Pancreas (tissue), 10 donors: ENCODE measurements at regions not wholly inside any gene's neighbourhood (a gene's known extent, or its start where the extent isn't known, plus 50 kb on each side); places are given as distances from the start of the nearest gene placed in this dataset.

Experiments used
- ATAC-seq, 4 donors: fragments of 200-7000 bp; cut with Tn5 transposase; one replicate each; pipeline versions ENCODE4 v1.8.0 to v1.9.1; 2020; ENCODE audit warnings: mild to moderate bottlenecking in 4 of 4, moderate library complexity in 4 of 4
- DNase-seq, 6 donors: peaks; one replicate each; pipeline ENCODE4 v3.0.0-alpha.2; 2020
- FAIRE-seq: peaks from 2 replicates; lab custom pipeline; 2012; peaks lifted over from hg19 to GRCh38; lab: Jason Lieb, UNC
- H3K27ac ChIP-seq, 4 donors: fragments of 200-600 bp; sonication (generic); 1 replicate in 3 of 4; 2 replicates in 1 of 4; pipeline versions ENCODE4 v1.5.0 to v1.8.0; 2020
- H3K27me3 ChIP-seq, 4 donors: fragments of 200-600 bp; one replicate each; pipeline ENCODE4 v1.8.0; 2021
- H3K36me3 ChIP-seq, 3 donors: fragments of 200-600 bp; sonication (generic) in 1 of 3; one replicate each; pipeline versions ENCODE4 v1.5.0 to v1.8.0; 2020 to 2021
- H3K4me1 ChIP-seq, 3 donors: fragments of 200-600 bp; one replicate each; pipeline ENCODE4 v1.8.0; 2021
- H3K4me3 ChIP-seq, 4 donors: fragments of 200-600 bp; sonication (generic) in 2 of 4; one replicate each; pipeline versions ENCODE4 v1.5.0 to v1.8.0; 2020 to 2021
- H3K9me3 ChIP-seq, 4 donors: fragments of 200-600 bp; one replicate each; pipeline ENCODE4 v1.8.0; 2021
- WGBS, 2 donors: extraction: QIAGEN DNeasy Blood & Tissue Kit; methylation state at CpG; one replicate each; pipeline ENCODE4 v1.1.7; 2013; 5-methylcytosine and 5-hydroxymethylcytosine counted together
- intact Hi-C, 3 donors: fragments of 100-400 bp; cut with DNase I; formaldehyde crosslinking; loops; one replicate each; pipeline versions ENCODE4 v1.11.1 to v1.14.2; 2022
- TF ChIP-seq, protein P1 (sequence below), 4 donors: fragments of 200-600 bp; sonication (generic) in 3 of 4; IDR thresholded peaks; one replicate each; pipeline versions ENCODE4 v1.5.0 to v1.8.0; 2021; ENCODE audit warnings: antibody characterized with exemption in 4 of 4
- donor health status: healthy with polysubstance abuse.
- donor health status: DM: no; HTN: no; CAD: no; lungs with moderate emphysema.
- donor health status: DM: no; HTN: no; CAD: no.
- donor health status: control.
- donor health status: control.
- donor health status: Bipolar disorder and iron deficiency.
- donor health status: DM: yes; HTN: yes; CAD: no.
- donor health status: DM: no; HTN: no; CAD: no.
- donor health status: DM: no; HTN: no; CAD: no.
- donor health status: DM: yes; HTN: yes; CAD: no.

GRCh38 chr10:60728056-60728455 lies 50.2 kb upstream of the CDK1 start:
- Histone ChIP-seq H3K9me3 (no peaks in the 10 kb centered on the region), H3K4me3 (no peak overlapping the region), H3K4me1 (peaks cover 0 to 6% (median 4%) of the 10 kb centered on the region in 3 donors), H3K27ac (no peak overlapping the region), H3K27me3 (no peaks in the 10 kb centered on the region), H3K36me3 (no peaks in the 10 kb centered on the region)
- ATAC-seq, result no peak
- FAIRE-seq, result no peak
- 78 to 86% methylated on average over 5 of the region's 5 CpGs for WGBS, 2 donors
- intact Hi-C loops, result no loop called here
- TF ChIP-seq, protein P1, sequence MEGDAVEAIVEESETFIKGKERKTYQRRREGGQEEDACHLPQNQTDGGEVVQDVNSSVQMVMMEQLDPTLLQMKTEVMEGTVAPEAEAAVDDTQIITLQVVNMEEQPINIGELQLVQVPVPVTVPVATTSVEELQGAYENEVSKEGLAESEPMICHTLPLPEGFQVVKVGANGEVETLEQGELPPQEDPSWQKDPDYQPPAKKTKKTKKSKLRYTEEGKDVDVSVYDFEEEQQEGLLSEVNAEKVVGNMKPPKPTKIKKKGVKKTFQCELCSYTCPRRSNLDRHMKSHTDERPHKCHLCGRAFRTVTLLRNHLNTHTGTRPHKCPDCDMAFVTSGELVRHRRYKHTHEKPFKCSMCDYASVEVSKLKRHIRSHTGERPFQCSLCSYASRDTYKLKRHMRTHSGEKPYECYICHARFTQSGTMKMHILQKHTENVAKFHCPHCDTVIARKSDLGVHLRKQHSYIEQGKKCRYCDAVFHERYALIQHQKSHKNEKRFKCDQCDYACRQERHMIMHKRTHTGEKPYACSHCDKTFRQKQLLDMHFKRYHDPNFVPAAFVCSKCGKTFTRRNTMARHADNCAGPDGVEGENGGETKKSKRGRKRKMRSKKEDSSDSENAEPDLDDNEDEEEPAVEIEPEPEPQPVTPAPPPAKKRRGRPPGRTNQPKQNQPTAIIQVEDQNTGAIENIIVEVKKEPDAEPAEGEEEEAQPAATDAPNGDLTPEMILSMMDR (IDR thresholded peaks at IDR 0.05), result no peak
- DNase-seq, result no peak

DNA sequence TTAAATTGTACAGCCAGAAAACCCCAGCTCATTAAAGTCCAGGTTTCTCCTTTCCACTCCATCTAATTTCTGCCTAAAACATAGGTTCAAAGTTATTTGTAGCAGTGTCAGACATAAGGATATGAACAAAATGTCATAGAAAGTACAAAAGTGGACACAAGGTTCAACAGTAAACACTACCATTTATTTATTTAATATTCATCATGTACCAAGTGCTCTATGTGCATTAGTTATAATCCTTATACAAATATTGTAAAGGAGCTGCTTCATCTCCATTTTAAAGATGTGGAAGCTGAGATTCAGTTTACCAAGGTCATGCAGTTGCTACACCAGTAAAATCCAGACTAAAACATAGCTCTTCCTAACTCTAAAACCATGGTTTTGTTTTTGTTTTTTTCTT lies 52.0 kb upstream of the CDK1 start:
- TF ChIP-seq, protein P1 (IDR thresholded peaks at IDR 0.05), result no peak
- ATAC-seq (no peak), FAIRE-seq (no peak), DNase-seq (no peak)
- no peaks in the 10 kb centered on the region for H3K9me3 ChIP-seq
- H3K4me1 ChIP-seq, result peaks cover 4 to 6% (median 4%) of the 10 kb centered on the region in 3 donors
- no peaks in the 10 kb centered on the region for H3K36me3 ChIP-seq
- no peak overlapping the region for H3K4me3 ChIP-seq
- intact Hi-C loops, result no loop called here
- no peaks in the 10 kb centered on the region for H3K27me3 ChIP-seq
- no peak overlapping the region for H3K27ac ChIP-seq

DNA sequence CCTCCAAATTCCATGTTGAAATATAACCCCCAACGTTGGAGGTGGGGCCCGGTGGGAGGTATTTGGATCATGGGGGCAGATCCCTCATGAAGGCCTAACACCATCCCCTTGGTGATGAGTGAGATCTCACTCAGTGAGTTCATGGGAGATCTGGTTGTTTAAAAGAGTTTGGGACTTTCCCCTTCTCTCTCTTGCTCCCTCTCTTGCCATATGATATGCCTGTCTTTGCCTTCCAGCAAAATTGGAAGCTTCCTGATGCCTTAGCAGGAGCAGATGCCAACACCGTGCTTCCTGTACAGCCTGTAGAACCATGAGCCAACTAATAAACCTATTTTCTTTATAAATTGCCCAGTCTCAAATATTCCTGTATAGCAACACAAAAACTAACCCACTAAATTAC lies 55.7 kb upstream of the CDK1 start:
- WGBS, 2 donors, result 79 to 82% methylated on average over 3 of the region's 3 CpGs
- H3K4me1 ChIP-seq, result peaks cover 0 to 4% (median 0%) of the 10 kb centered on the region in 3 donors
- DNase-seq, result no peak
- H3K36me3 ChIP-seq, result no peaks in the 10 kb centered on the region
- TF ChIP-seq, protein P1 (IDR thresholded peaks at IDR 0.05), result no peak
- intact Hi-C loops, result no loop called here
- FAIRE-seq, result no peak
- H3K9me3 ChIP-seq, result no peaks in the 10 kb centered on the region
- ATAC-seq, result no peak
- H3K27me3 ChIP-seq, result no peaks in the 10 kb centered on the region
- H3K4me3 ChIP-seq, result no peak overlapping the region
- H3K27ac ChIP-seq, result no peak overlapping the region

DNA sequence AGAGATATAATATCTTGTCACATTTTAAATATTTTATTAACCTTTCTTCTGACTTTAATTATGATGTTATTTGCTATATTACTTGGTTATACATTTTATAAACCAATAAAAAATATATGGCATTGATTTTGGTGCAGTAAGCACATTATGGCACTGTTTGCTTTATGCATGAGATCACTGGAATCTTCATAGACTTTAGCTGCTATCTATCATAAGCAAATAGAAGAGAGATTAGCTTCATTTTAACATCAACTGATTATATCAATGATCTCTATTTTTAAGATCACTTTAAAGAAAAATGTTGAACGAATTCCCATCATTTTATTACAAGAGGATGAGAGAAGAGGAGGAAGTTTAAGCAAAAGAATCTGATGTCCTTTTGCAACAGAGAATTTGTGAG lies 58.6 kb upstream of the CDK1 start:
- peaks cover 0 to 4% (median 0%) of the 10 kb centered on the region in 3 donors for H3K4me1 ChIP-seq
- H3K9me3 ChIP-seq, result no peaks in the 10 kb centered on the region
- TF ChIP-seq, protein P1 (IDR thresholded peaks at IDR 0.05), result no peak
- no peak overlapping the region for H3K4me3 ChIP-seq
- 32 to 59% methylated on average over 1 of the region's 1 CpG for WGBS, 2 donors
- no peaks in the 10 kb centered on the region for H3K27me3 ChIP-seq
- H3K27ac ChIP-seq, result no peak overlapping the region
- no peak for FAIRE-seq
- DNase-seq, result no peak
- no peaks in the 10 kb centered on the region for H3K36me3 ChIP-seq
- ATAC-seq, result no peak
- intact Hi-C loops, result no loop called here

GRCh38 chr10:60718886-60719285 lies 59.4 kb upstream of the CDK1 start:
- H3K4me3 ChIP-seq, result no peak overlapping the region
- WGBS, 2 donors, result 48 to 56% methylated on average over 1 of the region's 1 CpG
- no peak for DNase-seq
- no peaks in the 10 kb centered on the region for H3K36me3 ChIP-seq
- H3K9me3 ChIP-seq, result no peaks in the 10 kb centered on the region
- no peaks in the 10 kb centered on the region for H3K27me3 ChIP-seq
- H3K27ac ChIP-seq, result no peak overlapping the region
- peaks cover 0 to 4% (median 0%) of the 10 kb centered on the region in 3 donors for H3K4me1 ChIP-seq
- intact Hi-C loops, result no loop called here
- TF ChIP-seq, protein P1 (IDR thresholded peaks at IDR 0.05), result no peak
- ATAC-seq, result peak in 1 of 4 donors; percentile 41
- no peak for FAIRE-seq
